HL-60/S4 (cell line): ENCODE measurements at regions not wholly inside any gene's neighbourhood (a gene's known extent, or its start where the extent isn't known, plus 50 kb on each side); places are given as distances from the start of the nearest gene placed in this dataset.
"Not testable (repeated sequence)": the region's sequence is repeated elsewhere in the genome, so short reads cannot be mapped to it uniquely, and the experiment has no call there.

Source experiments
- in situ Hi-C: fragments of 300-500 bp; cut with MboI; formaldehyde crosslinking; loops from 2 replicates; pipeline ENCODE4 v1.14.3; 2022; ENCODE audit warnings: low sequenced_read_pairs

GRCh38 chr10:63003816-63004453 is 129.2 kb upstream of the NRBF2 start:
- in situ Hi-C loops = no loop called here

- in situ Hi-C loops = no loop called here
Measured at GRCh38 chr10:62996925-62997324, 136.2 kb upstream of the NRBF2 start.

- in situ Hi-C loops = no loop called here
Measured at GRCh38 chr10:62996516-62996915, 136.6 kb upstream of the NRBF2 start.

- in situ Hi-C loops = no loop called here
Measured at GRCh38 chr10:62993121-62993520, 140.0 kb upstream of the NRBF2 start.

- in situ Hi-C loops = no loop called here
Measured at GRCh38 chr10:62992145-62992721, 140.9 kb upstream of the NRBF2 start.

GRCh38 chr10:62990126-62990525 is 143.0 kb upstream of the NRBF2 start:
- in situ Hi-C loops = no loop called here

GRCh38 chr10:62985807-62986600 is 147.1 kb upstream of the NRBF2 start:
- in situ Hi-C loops = no loop called here

- in situ Hi-C loops = no loop called here
Measured at GRCh38 chr10:62981096-62981495, 152.0 kb upstream of the NRBF2 start.

- in situ Hi-C loops = no loop called here
Measured at GRCh38 chr10:62980687-62981086, 152.4 kb upstream of the NRBF2 start.

GRCh38 chr10:62979921-62980320 is 153.2 kb upstream of the NRBF2 start:
- in situ Hi-C loops = no loop called here

- in situ Hi-C loops = no loop called here
Measured at GRCh38 chr10:62978482-62978881, 154.6 kb upstream of the NRBF2 start.

GRCh38 chr10:62974795-62975194 is 158.3 kb upstream of the NRBF2 start:
- in situ Hi-C loops = not testable (repeated sequence)

- in situ Hi-C loops = no loop called here
Measured at GRCh38 chr10:62972103-62972502, 155.9 kb upstream of the EGR2 start.

GRCh38 chr10:62964026-62964425 is 147.9 kb upstream of the EGR2 start:
- in situ Hi-C loops = no loop called here

- in situ Hi-C loops = no loop called here
Measured at GRCh38 chr10:62961951-62962523, 145.9 kb upstream of the EGR2 start.

GRCh38 chr10:62960416-62960815 is 144.2 kb upstream of the EGR2 start:
- in situ Hi-C loops = no loop called here

- in situ Hi-C loops = no loop called here
Measured at GRCh38 chr10:62959553-62959952, 143.4 kb upstream of the EGR2 start.

GRCh38 chr10:62958980-62959379 is 142.8 kb upstream of the EGR2 start:
- in situ Hi-C loops = no loop called here

- in situ Hi-C loops = no loop called here
Measured at GRCh38 chr10:62946278-62946677, 130.1 kb upstream of the EGR2 start.

- in situ Hi-C loops = no loop called here
Measured at GRCh38 chr10:62939698-62940097, 123.5 kb upstream of the EGR2 start.

GRCh38 chr10:62938672-62939071 is 122.5 kb upstream of the EGR2 start:
- in situ Hi-C loops = no loop called here

GRCh38 chr10:62937674-62938073 is 121.5 kb upstream of the EGR2 start:
- in situ Hi-C loops = no loop called here
